ENCODE measurements at regions not wholly inside any gene's neighbourhood (a gene's known extent, or its start where the extent isn't known, plus 50 kb on each side); places are given as distances from the start of the nearest gene placed in this dataset.

DNA sequence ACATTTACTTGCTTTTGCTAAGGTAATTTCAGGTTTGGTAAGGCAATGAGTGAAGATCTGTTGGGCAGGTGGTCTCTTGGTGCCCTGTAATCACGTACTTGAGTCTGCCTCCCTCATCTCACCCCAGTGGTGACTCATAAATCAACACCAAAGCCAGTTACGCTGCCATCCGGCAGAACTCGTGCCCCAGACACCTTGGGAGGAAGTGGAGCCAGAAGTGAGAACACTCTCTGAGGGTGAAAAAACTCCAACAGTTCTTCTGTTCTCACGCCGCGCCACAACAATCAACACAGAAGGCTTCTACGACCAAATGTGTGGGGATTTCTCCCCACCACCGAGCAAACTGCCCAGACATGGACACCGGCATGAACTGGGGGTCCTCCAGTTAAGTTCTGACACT lies 206.2 kb downstream of the ARL4C start:
- TF ChIP-seq CTCF (IDR thresholded peaks at IDR 0.05; ENCODE audit: low read length), result no peak
- no peak for TF ChIP-seq EZH2 (IDR thresholded peaks at IDR 0.05; ENCODE audit: borderline replicate concordance, low read length)
